Neuronal stem cell (in vitro differentiated cells): ENCODE measurements at regions not wholly inside any gene's neighbourhood (a gene's known extent, or its start where the extent isn't known, plus 50 kb on each side); places are given as distances from the start of the nearest gene placed in this dataset.

Source experiments
- DNase-seq: peaks from one replicate; pipeline ENCODE4 v3.0.0-alpha.2; 2013; ENCODE audit warnings: low spot score
- H2AFZ ChIP-seq: one replicate; pipeline ENCODE4 v1.6.1; 2013; ENCODE audit warnings: mild to moderate bottlenecking, low read length, inconsistent platforms
- H2AK5ac ChIP-seq: 2 replicates; pipeline ENCODE4 v1.6.1; 2013; ENCODE audit warnings: low read depth, mild to moderate bottlenecking, inconsistent platforms, low read length, moderate library complexity, mixed read lengths
- H2BK120ac ChIP-seq: 2 replicates; pipeline ENCODE4 v1.6.1; 2013; ENCODE audit warnings: low read depth, mild to moderate bottlenecking, inconsistent platforms, low read length, moderate library complexity, mixed read lengths
- H2BK12ac ChIP-seq: one replicate; pipeline ENCODE4 v1.6.1; 2013; ENCODE audit warnings: low read length, inconsistent platforms
- H2BK15ac ChIP-seq: 2 replicates; pipeline ENCODE4 v1.6.1; 2013; ENCODE audit warnings: mild to moderate bottlenecking, low read length, inconsistent platforms, mixed read lengths
- H2BK5ac ChIP-seq: one replicate; pipeline ENCODE4 v1.6.1; 2013; ENCODE audit warnings: inconsistent platforms, mild to moderate bottlenecking, low read length, moderate library complexity
- H3K14ac ChIP-seq: one replicate; pipeline ENCODE4 v1.6.1; 2013; ENCODE audit warnings: low read length, inconsistent platforms
- H3K18ac ChIP-seq: 2 replicates; pipeline ENCODE4 v1.6.1; 2013; ENCODE audit warnings: low read length, inconsistent platforms
- H3K23ac ChIP-seq: 2 replicates; pipeline ENCODE4 v1.6.1; 2013; ENCODE audit warnings: low read depth, mild to moderate bottlenecking, mixed read lengths, low read length, inconsistent platforms; ENCODE audit not compliant: poor library complexity
- H3K27ac ChIP-seq: replicated peaks from 3 replicates; pipeline ENCODE4 v1.5.1; 2013; ENCODE audit warnings: low read length, inconsistent platforms
- H3K27me3 ChIP-seq, 3 experiments: 2 replicates each; pipeline ENCODE4 v1.6.1; 2013; ENCODE audit warnings: low read length in 3 of 3, mild to moderate bottlenecking in 2 of 3, inconsistent platforms in 1 of 3, low read depth in 1 of 3, mixed read lengths in 1 of 3, moderate library complexity in 1 of 3; ENCODE audit not compliant: control insufficient read depth in 3 of 3, insufficient read depth in 3 of 3
- H3K36me3 ChIP-seq, 2 donors: replicated peaks in 1 of 2; 2 replicates each; pipeline ENCODE4 v1.6.1; 2013; ENCODE audit warnings: low read length in 2 of 2; ENCODE audit not compliant: control insufficient read depth in 2 of 2, insufficient read depth in 2 of 2
- H3K4ac ChIP-seq: 2 replicates; pipeline ENCODE4 v1.6.1; 2013; ENCODE audit warnings: inconsistent platforms, mild to moderate bottlenecking, low read length, moderate library complexity
- H3K4me1 ChIP-seq, 2 donors: 1 replicate in 1 of 2; 2 replicates in 1 of 2; pipeline ENCODE4 v1.6.1; 2013; ENCODE audit warnings: low read length in 2 of 2, low read depth in 1 of 2; ENCODE audit not compliant: control insufficient read depth in 2 of 2, insufficient read depth in 1 of 2
- H3K4me2 ChIP-seq: one replicate; pipeline ENCODE4 v1.6.1; 2013; ENCODE audit warnings: mild to moderate bottlenecking, low read length, inconsistent platforms; ENCODE audit not compliant: insufficient read depth, poor library complexity, severe bottlenecking
- H3K4me3 ChIP-seq, 2 donors: 2 replicates each; pipeline ENCODE4 v1.5.1; 2013; ENCODE audit warnings: low read length in 2 of 2, mild to moderate bottlenecking in 2 of 2, inconsistent platforms in 1 of 2, moderate library complexity in 1 of 2
- H3K79me1 ChIP-seq: one replicate; pipeline ENCODE4 v1.6.1; 2013; ENCODE audit warnings: low read depth, mild to moderate bottlenecking, inconsistent platforms, low read length, moderate library complexity
- H3K9ac ChIP-seq: one replicate; pipeline ENCODE4 v1.6.1; 2013; ENCODE audit warnings: mild to moderate bottlenecking, low read depth, low read length, inconsistent platforms; ENCODE audit not compliant: poor library complexity
- H3K9me3 ChIP-seq, 2 donors: replicated peaks in 1 of 2; 2 replicates each; pipeline versions ENCODE3 to v1.6.1; 2013; ENCODE audit warnings: low read length in 2 of 2, mild to moderate bottlenecking in 2 of 2, inconsistent platforms in 1 of 2, low read depth in 1 of 2, mixed read lengths in 1 of 2, moderate library complexity in 1 of 2; ENCODE audit not compliant: control insufficient read depth in 2 of 2, insufficient read depth in 1 of 2
- H4K8ac ChIP-seq: one replicate; pipeline ENCODE4 v1.6.1; 2013; ENCODE audit warnings: low read depth, mild to moderate bottlenecking, inconsistent platforms, low read length, moderate library complexity
- H4K91ac ChIP-seq: one replicate; pipeline ENCODE4 v1.6.1; 2013; ENCODE audit warnings: low read length, low read depth, mild to moderate bottlenecking, inconsistent platforms; ENCODE audit not compliant: poor library complexity
- WGBS, 2 donors: extraction: QIAGEN DNeasy Blood & Tissue Kit; methylation state at CpG; one replicate each; pipeline ENCODE4 v1.1.7; 2013; ENCODE audit warnings: missing lambda C conversion rate in 2 of 2, mixed read lengths in 1 of 2; ENCODE audit not compliant: insufficient read length in 2 of 2, insufficient replicate concordance in 1 of 2; ENCODE audit errors: extremely low coverage in 2 of 2; 5-methylcytosine and 5-hydroxymethylcytosine counted together

GRCh38 chr5:97608501-97608900, 425.5 kb upstream of the RIOK2 start:
- Histone ChIP-seq H2BK120ac (no peak overlapping the region), H2BK12ac (no peak overlapping the region), H3K9me3 (peaks cover 0 to 5% of the 10 kb centered on the region in 2 donors), H3K36me3 (no peaks in the 10 kb centered on the region), H2AK5ac (no peak overlapping the region), H3K23ac (no peak overlapping the region), H3K27ac (no peak overlapping the region), H4K91ac (no peak overlapping the region), H3K14ac (no peak overlapping the region), H2AFZ (no peak overlapping the region), H2BK15ac (no peak overlapping the region), H4K8ac (no peak overlapping the region), H3K4me2 (no peak overlapping the region), H3K4me1 (no peaks in the 10 kb centered on the region), H3K4me3 (no peak overlapping the region), H2BK5ac (no peak overlapping the region), H3K4ac (no peak overlapping the region), H3K9ac (no peak overlapping the region), H3K79me1 (no peaks in the 10 kb centered on the region), H3K18ac (no peak overlapping the region), H3K27me3 (no peaks in the 10 kb centered on the region)
- WGBS, 2 donors, result no CpG with 5 or more reads among the region's 4 CpGs
- no peak for DNase-seq

GRCh38 chr5:97618721-97619120, 435.7 kb upstream of the RIOK2 start:
- Histone ChIP-seq H2AK5ac (no peak overlapping the region), H2BK12ac (no peak overlapping the region), H3K18ac (no peak overlapping the region), H2BK120ac (no peak overlapping the region), H3K14ac (no peak overlapping the region), H2BK15ac (no peak overlapping the region), H2AFZ (no peak overlapping the region), H3K36me3 (no peaks in the 10 kb centered on the region), H3K4me2 (no peak overlapping the region), H3K27me3 (no peaks in the 10 kb centered on the region), H3K4me3 (no peak overlapping the region), H2BK5ac (no peak overlapping the region), H3K4ac (no peak overlapping the region), H3K9ac (no peak overlapping the region), H4K91ac (no peak overlapping the region), H4K8ac (no peak overlapping the region), H3K9me3 (peaks cover 0 to 2% of the 10 kb centered on the region in 2 donors), H3K79me1 (no peaks in the 10 kb centered on the region), H3K23ac (no peak overlapping the region), H3K27ac (no peak overlapping the region), H3K4me1 (no peaks in the 10 kb centered on the region)
- no peak for DNase-seq
- WGBS, 2 donors, result no CpG with 5 or more reads among the region's 1 CpG

- Histone ChIP-seq H4K91ac (no peak overlapping the region), H3K4me1 (peaks cover 2 to 14% of the 10 kb centered on the region in 2 donors), H2BK15ac (no peak overlapping the region), H3K36me3 (no peaks in the 10 kb centered on the region), H3K9ac (no peak overlapping the region), H3K27ac (no peak overlapping the region), H2BK5ac (no peak overlapping the region), H3K79me1 (no peaks in the 10 kb centered on the region), H3K18ac (no peak overlapping the region), H3K4me3 (no peak overlapping the region), H3K9me3 (peaks cover 0 to 2% of the 10 kb centered on the region in 2 donors), H3K27me3 (no peaks in the 10 kb centered on the region), H3K4me2 (no peak overlapping the region), H2AFZ (no peak overlapping the region), H2BK12ac (no peak overlapping the region), H4K8ac (no peak overlapping the region), H2AK5ac (no peak overlapping the region), H3K23ac (no peak overlapping the region), H3K4ac (no peak overlapping the region), H2BK120ac (no peak overlapping the region), H3K14ac (no peak overlapping the region)
- no CpG with 5 or more reads among the region's 3 CpGs for WGBS, 2 donors
- DNase-seq, result no peak
These were observed 440.4 kb upstream of the RIOK2 start for GRCh38 chr5:97623441-97623840.

GRCh38 chr5:97624886-97625285, 441.8 kb upstream of the RIOK2 start:
- Histone ChIP-seq H3K79me1 (no peaks in the 10 kb centered on the region), H3K36me3 (no peaks in the 10 kb centered on the region), H2BK12ac (no peak overlapping the region), H3K4ac (no peak overlapping the region), H2AFZ (no peak overlapping the region), H2AK5ac (no peak overlapping the region), H4K8ac (no peak overlapping the region), H3K9me3 (no peaks in the 10 kb centered on the region), H3K9ac (no peak overlapping the region), H3K27me3 (no peaks in the 10 kb centered on the region), H2BK15ac (no peak overlapping the region), H3K4me1 (peaks cover 4 to 18% of the 10 kb centered on the region in 2 donors), H3K23ac (no peak overlapping the region), H3K18ac (no peak overlapping the region), H2BK120ac (no peak overlapping the region), H3K4me2 (no peak overlapping the region), H3K27ac (no peak overlapping the region), H4K91ac (no peak overlapping the region), H3K4me3 (no peak overlapping the region), H3K14ac (no peak overlapping the region), H2BK5ac (no peak overlapping the region)
- no peak for DNase-seq
